GM18519 (cell line): ENCODE measurements at regions not wholly inside any gene's neighbourhood (a gene's known extent, or its start where the extent isn't known, plus 50 kb on each side); places are given as distances from the start of the nearest gene placed in this dataset.

Experiments used
- ATAC-seq: cut with Tn5 transposase; IDR thresholded peaks from one replicate; pipeline ENCODE4 v1.9.1; 2021; ENCODE audit warnings: mild to moderate bottlenecking, moderate library complexity; ENCODE audit not compliant: unreplicated experiment, low FRiP score

GRCh38 chr9:78486661-78487060 lies 189.7 kb downstream of the PSAT1 start:
- ATAC-seq = no peak

GRCh38 chr9:78490231-78490630 lies 193.3 kb downstream of the PSAT1 start:
- ATAC-seq = no peak

GRCh38 chr9:78491402-78491801 lies 194.5 kb downstream of the PSAT1 start:
- ATAC-seq = no peak

GRCh38 chr9:78493166-78493742 lies 196.3 kb downstream of the PSAT1 start:
- no peak for ATAC-seq

- ATAC-seq = no peak
Observed at GRCh38 chr9:78502566-78502965, 205.6 kb downstream of the PSAT1 start.

GRCh38 chr9:78505546-78505945 lies 208.6 kb downstream of the PSAT1 start:
- no peak for ATAC-seq

- no peak for ATAC-seq
Observed at GRCh38 chr9:78507037-78507436, 210.1 kb downstream of the PSAT1 start.

GRCh38 chr9:78510035-78510434 lies 213.1 kb downstream of the PSAT1 start:
- no peak for ATAC-seq

- ATAC-seq = no peak
Observed at GRCh38 chr9:78515108-78515507, 218.2 kb downstream of the PSAT1 start.

- ATAC-seq = no peak
Observed at GRCh38 chr9:78519786-78520185, 222.9 kb downstream of the PSAT1 start.

- no peak for ATAC-seq
Observed at GRCh38 chr9:78521680-78522079, 224.8 kb downstream of the PSAT1 start.

- ATAC-seq = no peak
Observed at GRCh38 chr9:78525986-78526560, 229.1 kb downstream of the PSAT1 start.

- ATAC-seq = no peak
Observed at GRCh38 chr9:78533500-78533899, 236.6 kb downstream of the PSAT1 start.

GRCh38 chr9:78539188-78539587 lies 242.3 kb downstream of the PSAT1 start:
- no peak for ATAC-seq

GRCh38 chr9:78539904-78540303 lies 243.0 kb downstream of the PSAT1 start:
- no peak for ATAC-seq

- no peak for ATAC-seq
Observed at GRCh38 chr9:78541868-78542443, 245.0 kb downstream of the PSAT1 start.

GRCh38 chr9:78542491-78543181 lies 245.7 kb downstream of the PSAT1 start:
- no peak for ATAC-seq

- ATAC-seq = no peak
Observed at GRCh38 chr9:78543353-78543752, 246.4 kb downstream of the PSAT1 start.

GRCh38 chr9:78544230-78544629 lies 247.3 kb downstream of the PSAT1 start:
- ATAC-seq = no peak

- no peak for ATAC-seq
Observed at GRCh38 chr9:78547831-78548230, 250.9 kb downstream of the PSAT1 start.

- ATAC-seq = no peak
Observed at GRCh38 chr9:78548670-78549069, 251.7 kb downstream of the PSAT1 start.

- ATAC-seq = no peak
Observed at GRCh38 chr9:78549711-78550110, 252.8 kb downstream of the PSAT1 start.
